ENCODE measurements at regions not wholly inside any gene's neighbourhood (a gene's known extent, or its start where the extent isn't known, plus 50 kb on each side); places are given as distances from the start of the nearest gene placed in this dataset.

DNA sequence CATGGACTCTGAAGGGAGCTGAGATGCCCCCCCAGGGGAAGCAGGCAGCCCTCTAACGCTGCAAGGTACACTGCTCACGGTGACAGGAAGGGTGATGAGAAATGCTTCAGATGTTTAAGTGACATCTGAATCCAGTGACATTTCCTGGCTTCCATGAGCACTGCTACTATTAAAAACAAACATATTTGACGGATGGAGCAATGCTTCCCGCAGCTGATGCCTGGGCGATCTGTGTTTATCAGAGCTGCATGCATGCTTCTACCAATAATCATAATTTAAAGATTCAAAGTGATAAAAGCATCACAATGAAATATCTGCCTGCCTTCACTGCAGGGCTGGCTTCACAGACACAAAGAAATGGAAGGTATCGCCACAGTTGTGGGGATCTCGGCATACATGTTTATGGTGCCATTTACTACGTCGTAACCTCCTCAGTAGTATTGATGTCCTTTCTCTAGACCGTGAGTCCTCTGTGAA is 66.1 kb upstream of the AOAH start:
- Histone ChIP-seq H4K5ac (ENCODE audit: low read length) (no peak overlapping the region), H3K4me2 (ENCODE audit: low read length) (no peak overlapping the region), H3K79me2 (ENCODE audit: control insufficient read depth, insufficient read depth, low read length) (no peaks in the 10 kb centered on the region), H3K36me3 (ENCODE audit: control insufficient read depth, insufficient read depth, low read length) (no peaks in the 10 kb centered on the region), H3K23ac (ENCODE audit: low read length) (peak overlapping the region; percentile 4), H3K18ac (ENCODE audit: low read length) (no peak overlapping the region), H3K9ac (ENCODE audit: low read length) (no peak overlapping the region), H2BK120ac (ENCODE audit: low read depth, low read length) (no peak overlapping the region), H4K8ac (ENCODE audit: low read depth, low read length) (no peak overlapping the region), H3K27ac (ENCODE audit: low read depth, low read length) (no peak overlapping the region), H2AK5ac (ENCODE audit: low read length) (no peak overlapping the region), H3K56ac (ENCODE audit: low read length) (no peak overlapping the region), H3K4me1 (ENCODE audit: control insufficient read depth, low read depth, low read length) (no peaks in the 10 kb centered on the region), H2BK15ac (replicated peaks; ENCODE audit: low read depth) (no peak overlapping the region), H3K4ac (ENCODE audit: low read depth, low read length) (no peak overlapping the region), H3K27me3 (ENCODE audit: insufficient read depth, low read length, poor library complexity) (no peaks in the 10 kb centered on the region), H3K79me1 (ENCODE audit: low read length) (no peaks in the 10 kb centered on the region), H3K4me3 (ENCODE audit: low read length) (no peak overlapping the region), H2BK5ac (ENCODE audit: low read length) (no peak overlapping the region)
- WGBS (ENCODE audit: extremely low coverage, insufficient coverage, low lambda C conversion rate) = no CpG with 5 or more reads among the region's 10 CpGs
- DNase-seq = no peak

- Histone ChIP-seq H3K4ac (ENCODE audit: low read depth, low read length) (no peak overlapping the region), H3K79me1 (ENCODE audit: low read length) (no peaks in the 10 kb centered on the region), H3K4me2 (ENCODE audit: low read length) (no peak overlapping the region), H3K9ac (ENCODE audit: low read length) (no peak overlapping the region), H2BK15ac (replicated peaks; ENCODE audit: low read depth) (no peak overlapping the region), H3K18ac (ENCODE audit: low read length) (no peak overlapping the region), H3K27me3 (ENCODE audit: insufficient read depth, low read length, poor library complexity) (no peaks in the 10 kb centered on the region), H4K8ac (ENCODE audit: low read depth, low read length) (no peak overlapping the region), H2AK5ac (ENCODE audit: low read length) (no peak overlapping the region), H3K4me3 (ENCODE audit: low read length) (no peak overlapping the region), H2BK120ac (ENCODE audit: low read depth, low read length) (no peak overlapping the region), H3K56ac (ENCODE audit: low read length) (no peak overlapping the region), H2BK5ac (ENCODE audit: low read length) (no peak overlapping the region), H4K5ac (ENCODE audit: low read length) (no peak overlapping the region), H3K36me3 (ENCODE audit: control insufficient read depth, insufficient read depth, low read length) (no peaks in the 10 kb centered on the region), H3K27ac (ENCODE audit: low read depth, low read length) (no peak overlapping the region), H3K79me2 (ENCODE audit: control insufficient read depth, insufficient read depth, low read length) (no peaks in the 10 kb centered on the region), H3K4me1 (ENCODE audit: control insufficient read depth, low read depth, low read length) (no peaks in the 10 kb centered on the region), H3K23ac (ENCODE audit: low read length) (no peak overlapping the region)
- DNase-seq = peak; percentile 26
- no CpG with 5 or more reads among the region's 8 CpGs for WGBS (ENCODE audit: extremely low coverage, insufficient coverage, low lambda C conversion rate)
These were observed 64.7 kb upstream of the AOAH start for GRCh38 chr7:36788825-36789470.

DNA sequence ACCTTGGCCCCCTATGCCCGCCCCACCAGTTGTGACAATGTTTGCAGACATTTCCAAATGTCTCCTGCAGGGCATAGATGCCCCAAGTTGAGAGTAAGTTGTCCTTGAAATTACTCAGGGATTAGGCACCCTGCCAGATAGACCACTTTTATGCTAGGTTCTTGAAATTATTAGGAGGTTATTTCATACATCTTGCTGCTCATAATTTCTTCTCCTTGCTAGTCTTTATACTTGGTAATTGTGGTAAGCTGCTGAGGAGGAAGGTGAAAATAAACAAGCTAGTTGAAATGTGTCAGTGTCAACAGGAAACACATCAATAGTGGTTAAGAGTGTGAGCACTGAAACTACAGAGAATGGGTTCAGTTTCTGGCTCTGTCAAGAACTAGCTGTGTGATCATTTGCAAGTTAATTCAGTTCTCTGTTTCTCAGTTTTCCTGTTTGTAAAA is 63.7 kb upstream of the AOAH start:
- no peak overlapping the region for H3K56ac ChIP-seq (ENCODE audit: low read length)

GRCh38 chr7:36784991-36785940 is 61.0 kb upstream of the AOAH start:
- Histone ChIP-seq H3K23ac (ENCODE audit: low read length) (no peak overlapping the region), H2BK15ac (replicated peaks; ENCODE audit: low read depth) (no peak overlapping the region), H3K36me3 (ENCODE audit: control insufficient read depth, insufficient read depth, low read length) (no peaks in the 10 kb centered on the region), H4K8ac (ENCODE audit: low read depth, low read length) (no peak overlapping the region), H3K79me1 (ENCODE audit: low read length) (no peaks in the 10 kb centered on the region), H3K4me3 (ENCODE audit: low read length) (no peak overlapping the region), H3K18ac (ENCODE audit: low read length) (no peak overlapping the region), H3K9ac (ENCODE audit: low read length) (no peak overlapping the region), H3K27ac (ENCODE audit: low read depth, low read length) (no peak overlapping the region), H3K79me2 (ENCODE audit: control insufficient read depth, insufficient read depth, low read length) (no peaks in the 10 kb centered on the region), H4K5ac (ENCODE audit: low read length) (no peak overlapping the region), H3K4me2 (ENCODE audit: low read length) (no peak overlapping the region), H2AK5ac (ENCODE audit: low read length) (no peak overlapping the region), H2BK5ac (ENCODE audit: low read length) (no peak overlapping the region), H3K4ac (ENCODE audit: low read depth, low read length) (no peak overlapping the region), H3K4me1 (ENCODE audit: control insufficient read depth, low read depth, low read length) (no peaks in the 10 kb centered on the region), H3K27me3 (ENCODE audit: insufficient read depth, low read length, poor library complexity) (no peaks in the 10 kb centered on the region), H3K56ac (ENCODE audit: low read length) (no peak overlapping the region), H2BK120ac (ENCODE audit: low read depth, low read length) (no peak overlapping the region)
- no CpG with 5 or more reads among the region's 13 CpGs for WGBS (ENCODE audit: extremely low coverage, insufficient coverage, low lambda C conversion rate)
- no peak for DNase-seq

More for the DNA sequence above, 63.7 kb upstream of the AOAH start:
- Histone ChIP-seq H3K4me1 (ENCODE audit: control insufficient read depth, low read depth, low read length) (no peaks in the 10 kb centered on the region), H3K18ac (ENCODE audit: low read length) (no peak overlapping the region), H3K4ac (ENCODE audit: low read depth, low read length) (no peak overlapping the region), H3K36me3 (ENCODE audit: control insufficient read depth, insufficient read depth, low read length) (no peaks in the 10 kb centered on the region), H3K4me3 (ENCODE audit: low read length) (no peak overlapping the region), H2BK5ac (ENCODE audit: low read length) (no peak overlapping the region), H3K23ac (ENCODE audit: low read length) (no peak overlapping the region), H3K79me1 (ENCODE audit: low read length) (no peaks in the 10 kb centered on the region), H2BK15ac (replicated peaks; ENCODE audit: low read depth) (no peak overlapping the region), H2AK5ac (ENCODE audit: low read length) (no peak overlapping the region), H4K5ac (ENCODE audit: low read length) (no peak overlapping the region), H3K9ac (ENCODE audit: low read length) (no peak overlapping the region), H3K27ac (ENCODE audit: low read depth, low read length) (no peak overlapping the region), H3K4me2 (ENCODE audit: low read length) (no peak overlapping the region), H3K27me3 (ENCODE audit: insufficient read depth, low read length, poor library complexity) (no peaks in the 10 kb centered on the region), H3K79me2 (ENCODE audit: control insufficient read depth, insufficient read depth, low read length) (no peaks in the 10 kb centered on the region), H4K8ac (ENCODE audit: low read depth, low read length) (no peak overlapping the region), H2BK120ac (ENCODE audit: low read depth, low read length) (no peak overlapping the region)
- DNase-seq = no peak
- no CpG with 5 or more reads among the region's 1 CpG for WGBS (ENCODE audit: extremely low coverage, insufficient coverage, low lambda C conversion rate)

DNA sequence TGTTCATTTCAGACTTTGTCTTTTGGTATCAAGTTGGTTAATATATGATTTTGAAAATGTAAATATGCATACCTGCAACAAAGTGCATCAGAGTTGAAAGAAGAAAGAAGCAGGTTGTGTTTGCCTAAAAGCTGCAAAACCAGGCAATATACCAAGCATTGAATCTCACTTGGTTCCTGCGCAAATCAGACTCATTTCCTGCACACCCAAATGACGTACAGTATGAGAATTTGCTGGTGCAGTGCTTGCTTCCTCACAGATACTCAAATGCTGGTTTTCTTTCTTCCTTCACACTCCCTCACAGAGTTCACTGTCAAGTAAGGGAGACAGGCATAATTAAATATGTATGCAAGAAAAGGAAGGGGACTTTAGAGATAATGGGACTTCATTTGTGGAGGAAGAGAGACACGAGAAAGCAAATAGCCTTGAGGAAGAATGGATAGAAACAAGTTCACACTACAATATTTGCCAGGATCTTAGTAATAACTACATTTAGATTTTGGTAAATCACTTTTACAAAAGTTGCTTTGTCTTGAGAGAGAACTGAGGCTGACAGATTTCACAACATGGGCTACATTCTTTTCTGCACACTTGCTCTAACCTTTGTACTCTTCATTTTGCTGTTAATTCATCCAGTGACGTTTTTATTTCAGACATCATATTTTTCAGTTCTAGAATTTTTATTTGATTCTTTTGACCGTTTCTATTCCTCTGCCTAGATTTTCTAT is 56.9 kb upstream of the AOAH start:
- H3K27me3 ChIP-seq (ENCODE audit: insufficient read depth, low read length, poor library complexity) = no peaks in the 10 kb centered on the region

More for the DNA sequence above, 56.9 kb upstream of the AOAH start:
- no peak overlapping the region for H4K8ac ChIP-seq (ENCODE audit: low read depth, low read length)
- H3K23ac ChIP-seq (ENCODE audit: low read length) = no peak overlapping the region
- no peaks in the 10 kb centered on the region for H3K36me3 ChIP-seq (ENCODE audit: control insufficient read depth, insufficient read depth, low read length)
- DNase-seq = no peak
- H3K18ac ChIP-seq (ENCODE audit: low read length) = no peak overlapping the region
- no peak overlapping the region for H3K4me2 ChIP-seq (ENCODE audit: low read length)
- H2BK120ac ChIP-seq (ENCODE audit: low read depth, low read length) = no peak overlapping the region
- no peak overlapping the region for H2BK15ac ChIP-seq (replicated peaks; ENCODE audit: low read depth)
- H4K5ac ChIP-seq (ENCODE audit: low read length) = no peak overlapping the region
- no peaks in the 10 kb centered on the region for H3K79me1 ChIP-seq (ENCODE audit: low read length)
- H3K4ac ChIP-seq (ENCODE audit: low read depth, low read length) = no peak overlapping the region
- no peak overlapping the region for H3K9ac ChIP-seq (ENCODE audit: low read length)
- no CpG with 5 or more reads among the region's 5 CpGs for WGBS (ENCODE audit: extremely low coverage, insufficient coverage, low lambda C conversion rate)
- H3K27ac ChIP-seq (ENCODE audit: low read depth, low read length) = no peak overlapping the region
- no peak overlapping the region for H2BK5ac ChIP-seq (ENCODE audit: low read length)
- no peak overlapping the region for H3K4me3 ChIP-seq (ENCODE audit: low read length)
- no peaks in the 10 kb centered on the region for H3K79me2 ChIP-seq (ENCODE audit: control insufficient read depth, insufficient read depth, low read length)
- no peak overlapping the region for H3K56ac ChIP-seq (ENCODE audit: low read length)
- H3K4me1 ChIP-seq (ENCODE audit: control insufficient read depth, low read depth, low read length) = no peaks in the 10 kb centered on the region
- H2AK5ac ChIP-seq (ENCODE audit: low read length) = no peak overlapping the region

All from mesendoderm (in vitro differentiated cells).